HG02981 (cell line): ENCODE measurements at regions not wholly inside any gene's neighbourhood (a gene's known extent, or its start where the extent isn't known, plus 50 kb on each side); places are given as distances from the start of the nearest gene placed in this dataset.

Experiments used
- ATAC-seq: cut with Tn5 transposase; IDR thresholded peaks from one replicate; pipeline ENCODE4 v1.9.1; 2021; ENCODE audit warnings: mild to moderate bottlenecking, moderate library complexity; ENCODE audit not compliant: unreplicated experiment

- no peak for ATAC-seq
Observed at GRCh38 chrY:8202837-8203236, 1134.4 kb upstream of the TSPY4 start.

DNA sequence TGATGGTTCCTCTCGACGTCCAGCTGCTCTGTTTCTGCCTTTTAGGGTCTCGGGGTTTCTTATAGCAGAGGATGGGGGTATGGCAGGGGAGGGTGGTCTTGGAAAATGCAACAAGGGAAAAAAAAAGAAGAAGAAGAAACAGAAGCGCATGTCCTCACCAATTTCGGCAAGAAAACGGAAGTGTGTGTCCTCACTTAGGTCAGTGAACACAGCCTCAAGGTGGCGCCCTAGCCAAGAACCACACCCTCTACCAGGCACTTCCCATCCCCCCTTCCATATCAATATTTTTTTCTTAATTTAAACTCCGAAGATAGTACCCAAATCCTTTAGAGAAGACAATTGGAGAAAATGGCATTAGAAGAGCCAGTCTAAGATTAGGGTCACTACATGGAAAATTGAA is 1096.1 kb upstream of the TSPY4 start:
- no peak for ATAC-seq

GRCh38 chrY:8273807-8274206 is 1063.5 kb upstream of the TSPY4 start:
- ATAC-seq, result no peak

- no peak for ATAC-seq
Observed at GRCh38 chrY:8305021-8305420, 1032.2 kb upstream of the TSPY4 start.

DNA sequence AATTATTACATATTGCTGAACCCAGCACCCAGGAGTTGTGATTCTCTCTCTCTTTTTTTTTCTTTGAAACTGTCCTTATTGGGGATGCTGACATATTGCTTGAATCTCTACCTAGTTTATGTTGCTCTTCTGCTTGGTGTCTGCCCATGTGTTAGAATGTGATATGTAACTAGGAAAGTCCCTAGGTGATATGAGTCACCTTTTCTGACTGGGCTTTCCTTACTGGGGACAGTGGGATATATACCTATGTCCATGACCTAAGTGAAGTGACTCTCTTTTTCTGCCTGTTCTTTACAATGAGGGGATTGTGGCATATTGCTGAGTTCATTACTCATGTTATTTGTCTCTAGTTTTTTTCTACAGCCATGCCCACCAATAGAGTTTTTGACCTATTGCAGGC is 1013.2 kb upstream of the TSPY4 start:
- ATAC-seq, result no peak

- ATAC-seq, result no peak
Observed at GRCh38 chrY:8326944-8327343, 1010.3 kb upstream of the TSPY4 start.

- ATAC-seq, result no peak
Observed at GRCh38 chrY:8327708-8328354, 1009.4 kb upstream of the TSPY4 start.

- ATAC-seq, result no peak
Observed at GRCh38 chrY:8329431-8329830, 1007.8 kb upstream of the TSPY4 start.

DNA sequence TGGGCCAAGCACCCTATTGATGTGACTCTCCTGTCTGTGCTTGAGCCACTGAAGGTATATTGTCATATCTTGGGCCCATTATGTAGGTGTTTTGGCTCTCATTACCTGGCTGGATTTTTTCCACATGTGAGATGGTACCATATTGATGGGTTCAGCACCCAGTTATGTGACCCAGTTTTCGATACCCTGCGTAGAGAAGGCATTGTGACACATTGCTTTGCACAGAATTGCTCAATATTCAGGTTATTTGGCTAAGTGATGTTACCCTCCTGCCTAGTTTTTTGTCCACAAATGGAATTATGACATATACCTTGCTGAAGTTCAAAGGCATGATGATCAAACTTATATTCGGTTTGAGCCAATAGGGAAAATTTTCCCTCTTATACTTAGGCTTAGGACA is 1007.3 kb upstream of the TSPY4 start:
- ATAC-seq, result no peak

- no peak for ATAC-seq
Observed at GRCh38 chrY:8333328-8333727, 1003.9 kb upstream of the TSPY4 start.

DNA sequence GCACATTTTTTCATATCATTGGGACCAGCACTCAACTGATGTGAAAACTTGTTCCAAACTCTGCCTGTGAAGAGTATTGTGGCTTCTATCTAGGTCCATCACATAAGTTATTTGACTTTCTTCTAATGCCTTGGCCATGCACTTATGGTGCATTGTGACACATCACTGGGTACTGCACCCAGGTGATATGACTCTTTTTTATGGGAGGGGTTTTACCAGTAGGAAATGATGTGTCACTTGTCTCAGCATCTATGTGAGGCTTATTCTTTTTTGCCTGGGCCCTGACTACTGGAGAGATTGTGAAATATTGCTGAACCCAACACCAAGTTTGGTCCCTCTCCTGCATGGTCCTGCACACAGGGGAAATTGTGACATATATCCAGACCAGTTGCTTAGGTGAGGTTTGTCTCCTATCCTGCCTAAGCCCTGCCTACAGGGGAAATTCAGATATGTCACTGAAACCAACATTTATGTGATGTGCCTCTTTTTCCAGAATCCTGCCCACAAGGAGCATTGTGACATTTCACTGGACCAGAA is 1001.9 kb upstream of the TSPY4 start:
- no peak for ATAC-seq

GRCh38 chrY:8336112-8336774 is 1001.0 kb upstream of the TSPY4 start:
- no peak for ATAC-seq

- ATAC-seq, result no peak
Observed at GRCh38 chrY:8341000-8341399, 996.3 kb upstream of the TSPY4 start.

GRCh38 chrY:8342173-8342572 is 995.1 kb upstream of the TSPY4 start:
- no peak for ATAC-seq

DNA sequence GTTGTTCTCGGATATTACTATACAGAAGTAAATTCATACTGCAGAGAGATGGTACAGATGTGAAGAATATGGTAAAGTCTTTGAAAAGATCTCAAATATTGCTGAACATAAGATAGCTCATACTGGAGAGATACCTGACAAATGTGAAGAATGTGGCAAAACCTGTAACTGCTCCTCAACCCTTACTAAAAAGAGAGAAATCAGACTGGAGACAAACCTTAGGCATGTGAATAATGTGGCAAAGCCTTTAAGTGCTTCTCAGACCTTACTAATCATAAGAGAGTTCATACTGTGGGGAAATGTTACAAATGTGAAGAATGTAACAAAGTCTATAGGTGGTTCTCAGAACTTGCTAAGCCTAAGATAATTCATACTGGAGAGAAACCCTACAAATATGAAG is 986.0 kb upstream of the TSPY4 start:
- ATAC-seq, result no peak

DNA sequence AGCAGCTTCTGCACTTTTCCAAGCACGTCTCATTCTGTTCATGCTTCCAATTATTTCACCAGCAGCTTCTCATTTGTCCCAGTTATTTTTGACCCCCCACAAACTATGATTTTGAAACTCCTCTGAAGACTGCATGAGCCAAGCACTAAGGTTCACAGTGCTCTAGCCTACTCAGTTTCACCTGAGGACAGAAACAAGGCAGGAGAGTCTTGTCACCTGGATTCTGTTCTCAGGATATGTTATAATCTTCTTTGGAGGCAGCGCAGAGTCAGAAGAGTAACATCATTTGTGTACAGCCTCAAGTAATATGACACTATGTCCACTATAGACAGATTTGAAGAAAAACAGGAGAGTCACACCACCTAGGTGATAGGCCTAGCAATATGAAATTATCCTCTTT is 985.1 kb upstream of the TSPY4 start:
- no peak for ATAC-seq

DNA sequence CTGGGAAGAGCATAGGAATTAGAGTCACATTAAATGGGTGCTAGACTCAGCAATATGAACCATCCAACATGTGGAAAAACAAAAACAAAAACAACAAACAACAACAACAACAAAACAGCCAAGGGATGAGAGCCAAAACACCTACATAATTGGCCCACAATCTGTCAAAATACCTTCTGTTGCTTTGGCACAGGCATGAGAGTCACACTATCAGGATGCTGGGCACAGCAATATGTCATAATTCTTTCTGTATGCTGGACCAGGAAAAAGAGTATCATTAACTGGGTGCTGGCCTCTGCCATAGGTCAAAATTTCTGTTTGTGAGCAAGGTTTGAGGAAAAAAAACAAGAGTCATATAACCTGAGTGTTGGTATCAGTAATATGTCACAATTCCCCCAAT is 979.1 kb upstream of the TSPY4 start:
- no peak for ATAC-seq

GRCh38 chrY:8361715-8362114 is 975.5 kb upstream of the TSPY4 start:
- ATAC-seq, result no peak

DNA sequence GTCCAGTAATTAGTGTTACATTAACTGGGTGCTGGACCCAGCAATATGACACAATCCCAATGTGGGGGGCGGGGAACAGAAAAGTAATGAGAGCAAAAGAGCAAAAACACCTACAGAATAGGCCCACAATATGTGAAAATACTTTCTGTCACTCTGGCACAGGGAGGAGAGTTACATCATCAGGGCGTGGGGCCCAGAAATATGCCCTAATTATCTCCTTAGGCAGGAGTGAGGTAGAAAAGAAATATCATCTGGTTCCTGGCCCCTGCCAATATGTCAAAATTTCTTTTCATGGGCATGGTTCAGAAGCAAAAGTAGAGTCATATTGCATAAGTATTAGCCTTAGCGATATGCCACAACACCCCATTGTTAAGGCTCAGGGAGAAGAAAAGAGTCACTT is 959.8 kb upstream of the TSPY4 start:
- ATAC-seq, result no peak

GRCh38 chrY:8379800-8380199 is 957.5 kb upstream of the TSPY4 start:
- ATAC-seq, result no peak

DNA sequence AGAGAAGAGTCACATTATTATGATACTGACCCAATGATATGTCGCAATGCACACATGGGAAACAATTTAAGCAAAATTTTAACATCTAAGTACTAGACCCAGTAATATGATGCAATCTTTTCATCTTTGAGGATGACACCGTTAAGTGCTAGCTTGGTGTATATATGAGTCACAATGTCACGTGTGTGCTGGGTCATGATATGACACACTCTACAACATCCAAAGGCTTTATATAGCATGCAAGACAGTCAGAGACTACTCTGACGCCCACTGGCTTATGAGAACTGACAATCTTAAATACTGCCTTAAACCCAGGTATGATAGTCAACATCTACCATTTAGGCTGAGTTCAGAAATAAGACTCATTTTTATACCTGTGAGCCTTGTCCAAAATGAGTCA is 955.8 kb upstream of the TSPY4 start:
- ATAC-seq, result no peak

DNA sequence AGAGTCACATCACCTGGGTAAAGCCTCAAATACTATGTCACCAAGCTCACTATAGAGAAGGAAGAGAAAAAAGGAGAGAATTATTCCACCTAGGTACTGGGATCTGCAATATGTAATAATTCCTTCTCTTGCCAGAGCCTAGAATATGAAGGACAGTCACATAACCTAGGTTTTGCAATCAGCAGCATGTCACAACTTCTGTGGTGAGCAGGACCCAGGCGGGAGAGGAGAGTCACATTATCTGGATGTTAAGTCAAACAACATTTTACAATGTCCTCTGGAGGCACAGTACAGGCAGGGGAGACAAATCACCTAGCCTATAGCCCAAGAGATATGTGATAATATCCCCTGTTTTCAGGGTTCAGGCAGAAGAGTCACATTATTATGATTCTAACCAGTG is 951.2 kb upstream of the TSPY4 start:
- ATAC-seq, result no peak

GRCh38 chrY:8388512-8388911 is 948.8 kb upstream of the TSPY4 start:
- ATAC-seq, result no peak
